ENCODE measurements at regions not wholly inside any gene's neighbourhood (a gene's known extent, or its start where the extent isn't known, plus 50 kb on each side); places are given as distances from the start of the nearest gene placed in this dataset.
A peak's percentile ranks its signal among the peaks of the same experiment; 100 is the strongest.

DNA sequence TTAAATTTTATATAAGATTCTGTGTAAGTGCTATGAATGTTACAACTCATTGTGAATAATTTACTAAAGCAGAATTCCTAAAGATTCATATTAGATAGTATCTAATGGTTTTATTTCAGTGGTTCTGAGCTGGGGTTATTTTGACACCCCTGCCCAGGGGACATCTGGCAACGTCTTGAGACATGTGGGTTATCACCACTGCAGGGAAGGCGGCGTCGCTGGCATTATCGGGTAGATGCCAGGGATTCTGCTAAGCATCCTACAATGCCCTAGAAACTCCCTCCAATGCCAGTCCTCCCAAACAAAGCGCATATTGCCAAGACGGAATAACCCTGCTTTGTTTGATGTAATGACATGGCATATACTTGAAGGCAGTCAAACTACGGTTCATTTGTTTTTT lies 372.3 kb upstream of the ZFHX3 start:
- Histone ChIP-seq H3K4me1 (ENCODE audit: control insufficient read depth, extremely low read depth, insufficient read depth, low read length) (no peaks in the 10 kb centered on the region), H2AFZ (ENCODE audit: low read length) (no peak overlapping the region), H3K79me2 (ENCODE audit: control insufficient read depth, insufficient read depth, low read length) (no peaks in the 10 kb centered on the region), H3K4me2 (ENCODE audit: extremely low read depth, insufficient read depth, low read length) (no peak overlapping the region), H3K4me3 (replicated peaks in 1 of 4; ENCODE audit: control extremely low read depth in 1 of 4, insufficient read depth in 1 of 4, low read depth in 3 of 4, low read length in 4 of 4) (no peak overlapping the region), H4K20me1 (ENCODE audit: control insufficient read depth, extremely low read depth, insufficient read depth, low read length) (no peaks in the 10 kb centered on the region), H3K36me3 (ENCODE audit: control insufficient read depth, insufficient read depth, low read length) (no peaks in the 10 kb centered on the region), H3K9me3 (ENCODE audit: control insufficient read depth, insufficient read depth, low read depth, low read length) (no peaks in the 10 kb centered on the region), H3K27me3 (ENCODE audit: control insufficient read depth, insufficient read depth, low read length) (no peaks in the 10 kb centered on the region), H3K9ac (ENCODE audit: insufficient read depth, low read length) (no peak overlapping the region), H3K27ac (ENCODE audit: insufficient read depth, low read length) (no peak overlapping the region)
- TF ChIP-seq, protein P1, sequence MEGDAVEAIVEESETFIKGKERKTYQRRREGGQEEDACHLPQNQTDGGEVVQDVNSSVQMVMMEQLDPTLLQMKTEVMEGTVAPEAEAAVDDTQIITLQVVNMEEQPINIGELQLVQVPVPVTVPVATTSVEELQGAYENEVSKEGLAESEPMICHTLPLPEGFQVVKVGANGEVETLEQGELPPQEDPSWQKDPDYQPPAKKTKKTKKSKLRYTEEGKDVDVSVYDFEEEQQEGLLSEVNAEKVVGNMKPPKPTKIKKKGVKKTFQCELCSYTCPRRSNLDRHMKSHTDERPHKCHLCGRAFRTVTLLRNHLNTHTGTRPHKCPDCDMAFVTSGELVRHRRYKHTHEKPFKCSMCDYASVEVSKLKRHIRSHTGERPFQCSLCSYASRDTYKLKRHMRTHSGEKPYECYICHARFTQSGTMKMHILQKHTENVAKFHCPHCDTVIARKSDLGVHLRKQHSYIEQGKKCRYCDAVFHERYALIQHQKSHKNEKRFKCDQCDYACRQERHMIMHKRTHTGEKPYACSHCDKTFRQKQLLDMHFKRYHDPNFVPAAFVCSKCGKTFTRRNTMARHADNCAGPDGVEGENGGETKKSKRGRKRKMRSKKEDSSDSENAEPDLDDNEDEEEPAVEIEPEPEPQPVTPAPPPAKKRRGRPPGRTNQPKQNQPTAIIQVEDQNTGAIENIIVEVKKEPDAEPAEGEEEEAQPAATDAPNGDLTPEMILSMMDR (conservative IDR thresholded peaks at IDR 0.05 in 1 of 2, IDR thresholded peaks at IDR 0.05 in 1 of 2; ENCODE audit: low read depth in 1 of 2, low read length in 2 of 2): no peak
- TF ChIP-seq EZH2 (IDR thresholded peaks at IDR 0.05; ENCODE audit: low read length, missing control alignments): no peak
- no peak for DNase-seq (ENCODE audit: low read depth in 2 of 2)

DNA sequence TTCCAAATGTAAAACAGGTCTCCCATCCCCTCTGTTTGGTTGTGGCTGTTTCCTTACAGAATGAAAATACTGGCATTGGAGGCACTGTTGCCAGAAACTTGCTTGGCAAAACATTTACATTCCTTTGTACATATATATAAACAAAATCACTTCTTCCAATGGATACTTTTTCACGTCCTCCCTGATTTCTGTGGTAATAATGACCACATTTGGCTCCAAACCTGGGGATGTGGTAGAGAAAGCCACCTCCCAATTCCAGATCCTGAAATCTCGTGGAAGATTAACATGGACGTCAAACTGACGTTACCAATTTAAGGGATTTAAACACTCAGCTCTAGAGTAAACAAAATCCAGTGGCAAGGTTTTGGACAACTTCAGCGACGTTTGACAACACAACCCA lies 370.8 kb upstream of the ZFHX3 start:
- peak in 1 of 2 donors; percentile 86 for DNase-seq (ENCODE audit: low read depth in 2 of 2)
- H2AFZ ChIP-seq (ENCODE audit: low read length): no peak overlapping the region
- no peak overlapping the region for H3K27ac ChIP-seq (ENCODE audit: insufficient read depth, low read length)

DNA sequence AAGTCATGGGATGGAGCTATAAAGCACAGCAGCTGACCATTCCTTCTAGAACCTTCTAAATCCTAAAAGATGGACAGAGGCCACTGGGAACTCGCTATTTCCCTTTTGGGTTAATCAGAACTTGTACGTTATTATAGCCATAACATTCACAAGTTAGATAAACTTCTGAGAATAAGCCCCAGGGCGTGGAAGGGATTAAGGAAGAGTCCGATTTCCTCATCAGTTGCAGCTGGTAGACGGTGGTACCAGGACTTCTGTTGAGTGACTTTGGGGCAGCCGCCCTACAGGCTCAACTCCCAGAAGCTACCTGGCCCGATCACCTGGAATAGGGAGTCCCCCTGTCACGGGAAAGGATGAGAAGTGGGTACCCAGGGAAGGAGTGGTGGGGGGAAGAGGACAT lies 370.1 kb upstream of the ZFHX3 start:
- Histone ChIP-seq H4K20me1 (ENCODE audit: control insufficient read depth, extremely low read depth, insufficient read depth, low read length) (no peaks in the 10 kb centered on the region), H3K4me2 (ENCODE audit: extremely low read depth, insufficient read depth, low read length) (no peak overlapping the region), H3K9me3 (ENCODE audit: control insufficient read depth, insufficient read depth, low read depth, low read length) (no peaks in the 10 kb centered on the region), H3K4me1 (ENCODE audit: control insufficient read depth, extremely low read depth, insufficient read depth, low read length) (no peaks in the 10 kb centered on the region), H3K27ac (ENCODE audit: insufficient read depth, low read length) (no peak overlapping the region), H3K9ac (ENCODE audit: insufficient read depth, low read length) (no peak overlapping the region), H3K36me3 (ENCODE audit: control insufficient read depth, insufficient read depth, low read length) (no peaks in the 10 kb centered on the region), H2AFZ (ENCODE audit: low read length) (no peak overlapping the region), H3K27me3 (ENCODE audit: control insufficient read depth, insufficient read depth, low read length) (no peaks in the 10 kb centered on the region), H3K79me2 (ENCODE audit: control insufficient read depth, insufficient read depth, low read length) (no peaks in the 10 kb centered on the region), H3K4me3 (replicated peaks in 1 of 4; ENCODE audit: control extremely low read depth in 1 of 4, insufficient read depth in 1 of 4, low read depth in 3 of 4, low read length in 4 of 4) (no peak overlapping the region)
- DNase-seq (ENCODE audit: low read depth in 2 of 2): no peak
- TF ChIP-seq, protein P1 (conservative IDR thresholded peaks at IDR 0.05 in 1 of 2, IDR thresholded peaks at IDR 0.05 in 1 of 2; ENCODE audit: low read depth in 1 of 2, low read length in 2 of 2): no peak
- no peak for TF ChIP-seq EZH2 (IDR thresholded peaks at IDR 0.05; ENCODE audit: low read length, missing control alignments)

More for the DNA sequence above, 370.8 kb upstream of the ZFHX3 start:
- Histone ChIP-seq H3K27me3 (ENCODE audit: control insufficient read depth, insufficient read depth, low read length) (no peaks in the 10 kb centered on the region), H3K4me3 (replicated peaks in 1 of 4; ENCODE audit: control extremely low read depth in 1 of 4, insufficient read depth in 1 of 4, low read depth in 3 of 4, low read length in 4 of 4) (no peak overlapping the region), H3K4me2 (ENCODE audit: extremely low read depth, insufficient read depth, low read length) (no peak overlapping the region), H4K20me1 (ENCODE audit: control insufficient read depth, extremely low read depth, insufficient read depth, low read length) (no peaks in the 10 kb centered on the region), H3K4me1 (ENCODE audit: control insufficient read depth, extremely low read depth, insufficient read depth, low read length) (no peaks in the 10 kb centered on the region), H3K36me3 (ENCODE audit: control insufficient read depth, insufficient read depth, low read length) (no peaks in the 10 kb centered on the region), H3K9ac (ENCODE audit: insufficient read depth, low read length) (no peak overlapping the region), H3K9me3 (ENCODE audit: control insufficient read depth, insufficient read depth, low read depth, low read length) (no peaks in the 10 kb centered on the region), H3K79me2 (ENCODE audit: control insufficient read depth, insufficient read depth, low read length) (no peaks in the 10 kb centered on the region)
- no peak for TF ChIP-seq EZH2 (IDR thresholded peaks at IDR 0.05; ENCODE audit: low read length, missing control alignments)
- TF ChIP-seq, protein P1 (conservative IDR thresholded peaks at IDR 0.05 in 1 of 2, IDR thresholded peaks at IDR 0.05 in 1 of 2; ENCODE audit: low read depth in 1 of 2, low read length in 2 of 2): no peak

All from fibroblast of lung (primary cell).